ENCODE measurements at regions not wholly inside any gene's neighbourhood (a gene's known extent, or its start where the extent isn't known, plus 50 kb on each side); places are given as distances from the start of the nearest gene placed in this dataset.

- ATAC-seq, result no peak
- no peak for TF ChIP-seq ZNF70 (CRISPR knock-in tag; IDR thresholded peaks at IDR 0.05)
- TF ChIP-seq SNAI2 (CRISPR knock-in tag; IDR thresholded peaks at IDR 0.05), result no peak
Observed at GRCh38 chr19:31541396-31541795, 192.2 kb upstream of the TSHZ3 start.

GRCh38 chr19:31543456-31543855 lies 194.2 kb upstream of the TSHZ3 start:
- TF ChIP-seq SNAI2 (CRISPR knock-in tag; IDR thresholded peaks at IDR 0.05) (no peak), PPARA (CRISPR knock-in tag; IDR thresholded peaks at IDR 0.05; ENCODE audit: borderline replicate concordance) (no peak), CREB5 (CRISPR knock-in tag; IDR thresholded peaks at IDR 0.05; ENCODE audit: low read depth) (no peak), ZFP3 (CRISPR knock-in tag; IDR thresholded peaks at IDR 0.05) (no peak), ZNF70 (CRISPR knock-in tag; IDR thresholded peaks at IDR 0.05) (no peak), RARB (CRISPR knock-in tag; IDR thresholded peaks at IDR 0.05) (no peak), ZFP30 (CRISPR knock-in tag; IDR thresholded peaks at IDR 0.05) (no peak), CSDC2 (CRISPR knock-in tag; IDR thresholded peaks at IDR 0.05) (no peak), CSRNP3 (CRISPR knock-in tag; IDR thresholded peaks at IDR 0.05) (no peak), OSR1 (CRISPR knock-in tag; IDR thresholded peaks at IDR 0.05) (no peak), TOX (CRISPR knock-in tag; IDR thresholded peaks at IDR 0.05; ENCODE audit: borderline replicate concordance) (no peak), ZNF565 (CRISPR knock-in tag; conservative IDR thresholded peaks at IDR 0.05; ENCODE audit: low read depth) (no peak), ESRRG (CRISPR knock-in tag; IDR thresholded peaks at IDR 0.05) (no peak)
- TF ChIP-seq, protein P1, sequence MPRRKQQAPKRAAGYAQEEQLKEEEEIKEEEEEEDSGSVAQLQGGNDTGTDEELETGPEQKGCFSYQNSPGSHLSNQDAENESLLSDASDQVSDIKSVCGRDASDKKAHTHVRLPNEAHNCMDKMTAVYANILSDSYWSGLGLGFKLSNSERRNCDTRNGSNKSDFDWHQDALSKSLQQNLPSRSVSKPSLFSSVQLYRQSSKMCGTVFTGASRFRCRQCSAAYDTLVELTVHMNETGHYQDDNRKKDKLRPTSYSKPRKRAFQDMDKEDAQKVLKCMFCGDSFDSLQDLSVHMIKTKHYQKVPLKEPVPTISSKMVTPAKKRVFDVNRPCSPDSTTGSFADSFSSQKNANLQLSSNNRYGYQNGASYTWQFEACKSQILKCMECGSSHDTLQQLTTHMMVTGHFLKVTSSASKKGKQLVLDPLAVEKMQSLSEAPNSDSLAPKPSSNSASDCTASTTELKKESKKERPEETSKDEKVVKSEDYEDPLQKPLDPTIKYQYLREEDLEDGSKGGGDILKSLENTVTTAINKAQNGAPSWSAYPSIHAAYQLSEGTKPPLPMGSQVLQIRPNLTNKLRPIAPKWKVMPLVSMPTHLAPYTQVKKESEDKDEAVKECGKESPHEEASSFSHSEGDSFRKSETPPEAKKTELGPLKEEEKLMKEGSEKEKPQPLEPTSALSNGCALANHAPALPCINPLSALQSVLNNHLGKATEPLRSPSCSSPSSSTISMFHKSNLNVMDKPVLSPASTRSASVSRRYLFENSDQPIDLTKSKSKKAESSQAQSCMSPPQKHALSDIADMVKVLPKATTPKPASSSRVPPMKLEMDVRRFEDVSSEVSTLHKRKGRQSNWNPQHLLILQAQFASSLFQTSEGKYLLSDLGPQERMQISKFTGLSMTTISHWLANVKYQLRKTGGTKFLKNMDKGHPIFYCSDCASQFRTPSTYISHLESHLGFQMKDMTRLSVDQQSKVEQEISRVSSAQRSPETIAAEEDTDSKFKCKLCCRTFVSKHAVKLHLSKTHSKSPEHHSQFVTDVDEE (CRISPR knock-in tag; IDR thresholded peaks at IDR 0.05), result no peak
- ATAC-seq, result no peak

GRCh38 chr19:31545777-31546176 lies 196.5 kb upstream of the TSHZ3 start:
- TF ChIP-seq CREB5 (CRISPR knock-in tag; IDR thresholded peaks at IDR 0.05; ENCODE audit: low read depth), result no peak
- TF ChIP-seq, protein P1 (CRISPR knock-in tag; IDR thresholded peaks at IDR 0.05), result no peak
- TF ChIP-seq ISL1 (CRISPR knock-in tag; IDR thresholded peaks at IDR 0.05), result no peak
- no peak for TF ChIP-seq TCF4 (CRISPR knock-in tag; IDR thresholded peaks at IDR 0.05; ENCODE audit: borderline replicate concordance)
- ATAC-seq, result no peak

- no peak for TF ChIP-seq ESRRG (CRISPR knock-in tag; IDR thresholded peaks at IDR 0.05)
- TF ChIP-seq ZFP3 (CRISPR knock-in tag; IDR thresholded peaks at IDR 0.05), result no peak
- ATAC-seq, result no peak
Observed at GRCh38 chr19:31546205-31546960, 197.1 kb upstream of the TSHZ3 start.
